ENCODE measurements at regions not wholly inside any gene's neighbourhood (a gene's known extent, or its start where the extent isn't known, plus 50 kb on each side); places are given as distances from the start of the nearest gene placed in this dataset.

- no peak for TF ChIP-seq CTCF (IDR thresholded peaks at IDR 0.05)
- no peak for TF ChIP-seq POLR2A (IDR thresholded peaks at IDR 0.05)
Measured at GRCh38 chr6:147772724-147773123, 264.2 kb downstream of the SAMD5 start.

Measured in esophagus squamous epithelium (tissue), 4 donors.